HL-60 (cell line): ENCODE measurements at regions not wholly inside any gene's neighbourhood (a gene's known extent, or its start where the extent isn't known, plus 50 kb on each side); places are given as distances from the start of the nearest gene placed in this dataset.

Experiments
- DNase-seq, 2 experiments: peaks; one replicate each; pipeline ENCODE4 v3.0.0-alpha.2; 2010 to 2020; ENCODE audit warnings: low read depth in 1 of 2, low spot score in 1 of 2
- H3K27ac ChIP-seq: fragments of 250-450 bp; sonication (Bioruptor Pico); replicated peaks from 2 replicates; pipeline ENCODE4 v1.5.1; 2020; ENCODE audit warnings: mild to moderate bottlenecking, moderate library complexity
- H3K27me3 ChIP-seq: fragments of 250-450 bp; sonication (Bioruptor Pico); 2 replicates; pipeline ENCODE4 v1.5.1; 2021; ENCODE audit warnings: mild to moderate bottlenecking, moderate library complexity; ENCODE audit not compliant: insufficient read depth, poor library complexity, severe bottlenecking
- H3K4me3 ChIP-seq: replicated peaks from 2 replicates; pipeline ENCODE4 v1.5.1; 2011; ENCODE audit warnings: mild to moderate bottlenecking, control low read depth, low read length; ENCODE audit not compliant: insufficient read depth
- GABPA ChIP-seq: IDR thresholded peaks from 2 replicates; pipeline ENCODE4 v1.6.1; 2012; ENCODE audit warnings: low read depth
- POLR2AphosphoS5 ChIP-seq: IDR thresholded peaks from 2 replicates; pipeline ENCODE4 v1.6.1; 2012; ENCODE audit warnings: low read depth
- REST ChIP-seq: IDR thresholded peaks from 2 replicates; pipeline ENCODE4 v1.6.1; 2012; ENCODE audit warnings: low read depth; ENCODE audit not compliant: insufficient replicate concordance
- SPI1 ChIP-seq: IDR thresholded peaks from 2 replicates; pipeline ENCODE4 v1.6.1; 2012; ENCODE audit warnings: low read depth, mild to moderate bottlenecking, borderline replicate concordance
- TF ChIP-seq, protein P1 (sequence below): IDR thresholded peaks from one replicate; pipeline ENCODE4 v1.5.1; 2011; ENCODE audit warnings: low read length, control low read depth, inconsistent platforms; ENCODE audit not compliant: insufficient read depth

DNA sequence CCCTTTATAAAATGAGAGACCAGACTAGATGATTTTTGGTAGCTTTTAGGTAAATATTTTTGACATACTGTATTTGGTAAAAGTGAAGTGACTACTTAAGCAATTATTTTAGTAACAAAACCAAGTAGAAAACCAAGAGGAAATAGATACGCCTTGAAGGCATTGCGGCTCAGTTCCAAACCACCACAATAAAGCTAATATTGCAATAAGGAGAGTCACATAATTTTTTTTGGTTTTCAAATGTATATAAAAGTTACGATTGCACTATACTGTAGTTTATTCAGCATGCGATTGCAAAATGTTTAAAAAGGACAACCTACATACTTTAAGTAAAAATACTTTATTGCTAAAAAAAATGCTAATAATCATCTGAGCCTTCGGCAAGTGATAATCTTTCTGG lies 581.7 kb upstream of the POT1 start:
- Histone ChIP-seq H3K27ac (no peak overlapping the region), H3K27me3 (no peaks in the 10 kb centered on the region), H3K4me3 (no peak overlapping the region)
- TF ChIP-seq SPI1, result no peak
- TF ChIP-seq REST, result no peak
- TF ChIP-seq, protein P1, sequence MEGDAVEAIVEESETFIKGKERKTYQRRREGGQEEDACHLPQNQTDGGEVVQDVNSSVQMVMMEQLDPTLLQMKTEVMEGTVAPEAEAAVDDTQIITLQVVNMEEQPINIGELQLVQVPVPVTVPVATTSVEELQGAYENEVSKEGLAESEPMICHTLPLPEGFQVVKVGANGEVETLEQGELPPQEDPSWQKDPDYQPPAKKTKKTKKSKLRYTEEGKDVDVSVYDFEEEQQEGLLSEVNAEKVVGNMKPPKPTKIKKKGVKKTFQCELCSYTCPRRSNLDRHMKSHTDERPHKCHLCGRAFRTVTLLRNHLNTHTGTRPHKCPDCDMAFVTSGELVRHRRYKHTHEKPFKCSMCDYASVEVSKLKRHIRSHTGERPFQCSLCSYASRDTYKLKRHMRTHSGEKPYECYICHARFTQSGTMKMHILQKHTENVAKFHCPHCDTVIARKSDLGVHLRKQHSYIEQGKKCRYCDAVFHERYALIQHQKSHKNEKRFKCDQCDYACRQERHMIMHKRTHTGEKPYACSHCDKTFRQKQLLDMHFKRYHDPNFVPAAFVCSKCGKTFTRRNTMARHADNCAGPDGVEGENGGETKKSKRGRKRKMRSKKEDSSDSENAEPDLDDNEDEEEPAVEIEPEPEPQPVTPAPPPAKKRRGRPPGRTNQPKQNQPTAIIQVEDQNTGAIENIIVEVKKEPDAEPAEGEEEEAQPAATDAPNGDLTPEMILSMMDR, result no peak
- no peak for TF ChIP-seq GABPA
- TF ChIP-seq POLR2AphosphoS5, result no peak
- no peak for DNase-seq

DNA sequence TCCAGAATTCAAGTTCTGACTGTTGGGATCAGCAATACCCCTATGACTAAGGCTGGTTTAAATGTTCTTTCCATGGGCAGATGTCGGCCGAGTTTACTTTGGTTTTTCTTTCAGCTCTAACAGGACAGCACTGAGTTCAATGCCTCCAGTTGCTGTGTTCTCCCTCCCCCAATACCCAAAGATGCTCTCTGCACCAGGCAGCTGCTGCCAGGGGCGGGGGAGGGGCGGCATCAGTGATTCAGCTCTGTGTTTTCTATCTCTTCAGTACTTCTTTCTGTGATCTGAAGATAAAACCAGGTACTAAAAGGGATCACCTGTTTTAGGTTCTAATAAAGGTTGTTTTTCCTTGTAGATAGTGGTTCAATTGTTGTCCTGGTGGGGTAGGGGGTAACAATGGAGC lies 576.7 kb upstream of the POT1 start:
- TF ChIP-seq POLR2AphosphoS5 (no peak), SPI1 (no peak), GABPA (no peak), REST (no peak)
- TF ChIP-seq, protein P1, result no peak
- H3K4me3 ChIP-seq, result no peak overlapping the region
- no peak for DNase-seq
- no peaks in the 10 kb centered on the region for H3K27me3 ChIP-seq
- H3K27ac ChIP-seq, result no peak overlapping the region

DNA sequence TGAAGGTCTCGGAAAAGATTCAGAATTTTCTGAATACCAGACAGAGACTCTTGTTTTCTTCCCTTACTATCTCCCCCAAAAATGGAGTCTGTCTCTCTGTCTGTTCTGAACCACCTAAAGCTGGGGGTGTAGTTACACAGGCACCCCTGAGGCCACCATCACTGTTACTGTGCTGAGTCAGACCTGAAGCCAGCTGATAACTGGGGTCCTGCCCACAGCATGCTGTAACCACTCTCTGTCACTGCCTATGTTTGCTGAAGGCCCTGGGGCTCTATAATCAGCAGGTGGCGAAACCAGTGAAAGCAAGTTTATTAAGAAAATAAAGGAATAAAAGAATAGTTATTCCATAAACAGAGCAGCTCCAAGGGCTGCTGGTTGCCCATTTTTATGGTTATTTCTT lies 575.2 kb upstream of the POT1 start:
- no peak for TF ChIP-seq SPI1
- H3K4me3 ChIP-seq, result no peak overlapping the region
- DNase-seq, result no peak
- H3K27me3 ChIP-seq, result no peaks in the 10 kb centered on the region
- H3K27ac ChIP-seq, result no peak overlapping the region

DNA sequence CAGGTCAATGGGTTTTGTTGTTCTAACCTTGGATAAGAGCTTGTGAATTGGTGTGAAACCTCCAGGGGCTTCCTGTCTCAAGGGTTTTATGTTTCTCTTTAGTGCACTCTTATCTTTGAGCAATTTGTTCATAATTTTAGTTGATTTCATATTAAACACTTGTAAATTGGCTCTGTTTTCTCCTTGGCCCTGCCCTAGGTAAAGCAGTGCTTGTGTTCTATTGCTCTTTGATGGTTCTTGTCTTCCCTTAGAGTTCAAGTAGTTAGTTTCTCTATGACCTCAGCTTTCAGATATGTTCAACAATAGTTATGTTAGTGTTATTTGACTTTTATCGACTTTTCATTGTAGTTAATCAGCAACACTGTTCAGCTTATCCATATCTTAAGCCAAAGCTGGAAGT lies 566.4 kb upstream of the POT1 start:
- no peak for DNase-seq
- Histone ChIP-seq H3K4me3 (no peak overlapping the region), H3K27me3 (no peaks in the 10 kb centered on the region), H3K27ac (no peak overlapping the region)
- TF ChIP-seq POLR2AphosphoS5 (no peak), SPI1 (no peak)
- TF ChIP-seq, protein P1, result no peak
